Activated T-cell treated with anti-CD3 and anti-CD28 coated beads for 1 hour (primary cell): ENCODE measurements at regions not wholly inside any gene's neighbourhood (a gene's known extent, or its start where the extent isn't known, plus 50 kb on each side); places are given as distances from the start of the nearest gene placed in this dataset.

ENCODE experiments used
- DNase-seq: peaks from one replicate; pipeline ENCODE4 v3.0.0-alpha.2; 2020; ENCODE audit warnings: low read depth

- no peak for DNase-seq
These were observed 209.5 kb downstream of the UBE2E3 start for GRCh38 chr2:181189951-181190350.

- no peak for DNase-seq
These were observed 210.3 kb downstream of the UBE2E3 start for GRCh38 chr2:181190711-181191110.

- no peak for DNase-seq
These were observed 213.1 kb downstream of the UBE2E3 start for GRCh38 chr2:181193550-181193949.

- DNase-seq: no peak
These were observed 216.0 kb downstream of the UBE2E3 start for GRCh38 chr2:181196401-181196800.

- DNase-seq: no peak
These were observed 216.8 kb downstream of the UBE2E3 start for GRCh38 chr2:181197140-181197760.

GRCh38 chr2:181198183-181198864 lies 217.9 kb downstream of the UBE2E3 start:
- DNase-seq: no peak

GRCh38 chr2:181203412-181203811 lies 223.0 kb downstream of the UBE2E3 start:
- no peak for DNase-seq

GRCh38 chr2:181203916-181204315 lies 223.5 kb downstream of the UBE2E3 start:
- DNase-seq: no peak

GRCh38 chr2:181218401-181218821 lies 238.0 kb downstream of the UBE2E3 start:
- no peak for DNase-seq

- DNase-seq: no peak
These were observed 234.0 kb upstream of the ITGA4 start for GRCh38 chr2:181223234-181223633.

GRCh38 chr2:181224866-181225265 lies 232.3 kb upstream of the ITGA4 start:
- no peak for DNase-seq

- no peak for DNase-seq
These were observed 228.5 kb upstream of the ITGA4 start for GRCh38 chr2:181228661-181229060.

- no peak for DNase-seq
These were observed 226.0 kb upstream of the ITGA4 start for GRCh38 chr2:181231151-181231550.

GRCh38 chr2:181231886-181232621 lies 225.1 kb upstream of the ITGA4 start:
- DNase-seq: no peak

GRCh38 chr2:181234487-181234891 lies 222.7 kb upstream of the ITGA4 start:
- no peak for DNase-seq

GRCh38 chr2:181235011-181235410 lies 222.2 kb upstream of the ITGA4 start:
- DNase-seq: no peak

GRCh38 chr2:181235683-181236459 lies 221.3 kb upstream of the ITGA4 start:
- no peak for DNase-seq

GRCh38 chr2:181239201-181239799 lies 217.9 kb upstream of the ITGA4 start:
- no peak for DNase-seq

- DNase-seq: no peak
These were observed 216.3 kb upstream of the ITGA4 start for GRCh38 chr2:181240844-181241243.

- DNase-seq: no peak
These were observed 215.8 kb upstream of the ITGA4 start for GRCh38 chr2:181241366-181241765.

- DNase-seq: no peak
These were observed 215.4 kb upstream of the ITGA4 start for GRCh38 chr2:181241797-181242196.

- no peak for DNase-seq
These were observed 214.9 kb upstream of the ITGA4 start for GRCh38 chr2:181242262-181242661.
